HepG2 (cell line): ENCODE measurements at regions not wholly inside any gene's neighbourhood (a gene's known extent, or its start where the extent isn't known, plus 50 kb on each side); places are given as distances from the start of the nearest gene placed in this dataset.
A peak's percentile ranks its signal among the peaks of the same experiment; 100 is the strongest.

ENCODE experiments used
- ATAC-seq: fragments of 200-7000 bp; cut with Tn5 transposase; 3 replicates; pipeline ENCODE4 v1.9.1; 2020; ENCODE audit warnings: mild to moderate bottlenecking, moderate library complexity
- BruUV-seq: library from RNA; stranded (reverse); fragments of 400-500 nt; replicated peaks from 2 replicates; lab custom pipeline; 2021; lab: Mats Ljungman, UMichigan
- CTCF ChIA-PET: fragments of 300-600 bp; formaldehyde crosslinking; extraction: SDS; loops from one replicate; lab custom pipeline; 2021; ENCODE audit warnings: low total read pairs, inconsistent platforms, low intra/inter-chr PET ratio; lab: Yijun Ruan, JAX
- POLR2A ChIA-PET: fragments of 350-600 bp; sonication (Branson Sonifier 250); formaldehyde crosslinking; loops from one replicate; lab custom pipeline; 2020; ENCODE audit warnings: antibody characterized with exemption, inconsistent platforms; lab: Yijun Ruan, JAX
- DNase-seq: peaks from one replicate; pipeline ENCODE4 v3.0.0-alpha.2; 2015; ENCODE audit warnings: low spot score
- FAIRE-seq: peaks from 3 replicates; lab custom pipeline; 2011; peaks lifted over from hg19 to GRCh38; lab: Jason Lieb, UNC
- H2AFZ ChIP-seq: one replicate; pipeline ENCODE4 v1.6.1; 2011; ENCODE audit warnings: low read length, inconsistent platforms
- H3K27ac ChIP-seq: fragments of 300-600 bp; 3 replicates; pipeline ENCODE4 v1.8.0; 2011; ENCODE audit warnings: mixed run types, mild to moderate bottlenecking, mixed read lengths, low read length, inconsistent platforms; ENCODE audit not compliant: insufficient read depth; ENCODE audit errors: extremely low read length
- H3K27me3 ChIP-seq, 2 experiments: fragments of 200-600 bp in 1 of 2; 2 replicates in 1 of 2; 3 replicates in 1 of 2; pipeline versions ENCODE4 v1.6.0 to v1.8.0; 2011; ENCODE audit warnings: low read length in 2 of 2, mild to moderate bottlenecking in 2 of 2, moderate library complexity in 2 of 2, inconsistent platforms in 1 of 2; ENCODE audit not compliant: insufficient read depth in 2 of 2, control insufficient read depth in 1 of 2
- H3K36me3 ChIP-seq, 2 experiments: fragments of 200-600 bp in 1 of 2; replicated peaks in 1 of 2; 2 replicates in 1 of 2; 3 replicates in 1 of 2; pipeline versions ENCODE4 v1.5.1 to v1.8.0; 2011; ENCODE audit warnings: low read length in 2 of 2, inconsistent platforms in 1 of 2; ENCODE audit not compliant: insufficient read depth in 2 of 2, control insufficient read depth in 1 of 2
- H3K4me1 ChIP-seq: 2 replicates; pipeline ENCODE4 v1.5.1; 2012; ENCODE audit warnings: low read length, inconsistent platforms; ENCODE audit not compliant: insufficient read depth
- H3K4me2 ChIP-seq: 2 replicates; pipeline ENCODE4 v1.6.0; 2011; ENCODE audit warnings: low read depth, low read length, inconsistent platforms
- H3K4me3 ChIP-seq, 3 experiments: fragments of 200-600 bp in 1 of 3; sonication (generic), shearing (Covaris generic) in 1 of 3; replicated peaks in 1 of 3; 2 replicates each; pipeline ENCODE4 v1.5.1; 2011 to 2016; ENCODE audit warnings: low read length in 3 of 3, inconsistent platforms in 2 of 3, low read depth in 2 of 3, mild to moderate bottlenecking in 2 of 3, control low read depth in 1 of 3, mixed read lengths in 1 of 3; ENCODE audit not compliant: insufficient read depth in 1 of 3
- H3K79me2 ChIP-seq: one replicate; pipeline ENCODE4 v1.6.1; 2011; ENCODE audit warnings: low read length, inconsistent platforms; ENCODE audit not compliant: insufficient read depth
- H3K9ac ChIP-seq: 2 replicates; pipeline ENCODE4 v1.6.0; 2011; ENCODE audit warnings: mild to moderate bottlenecking, low read depth, low read length, inconsistent platforms; ENCODE audit not compliant: insufficient read depth
- H3K9me3 ChIP-seq: 2 replicates; pipeline ENCODE4 v1.5.1; 2012; ENCODE audit warnings: mild to moderate bottlenecking, low read length
- H4K20me1 ChIP-seq: 2 replicates; pipeline ENCODE4 v1.6.0; 2011; ENCODE audit warnings: inconsistent platforms, mild to moderate bottlenecking, low read length, moderate library complexity; ENCODE audit not compliant: insufficient read depth
- MAFF ChIP-seq: IDR thresholded peaks from 2 replicates; pipeline ENCODE4 v1.6.1; 2011; ENCODE audit warnings: low read depth, low read length, improper control_type of control experiment
- MAFK ChIP-seq, 2 experiments: IDR thresholded peaks in 1 of 2; conservative IDR thresholded peaks in 1 of 2; 2 replicates each; pipeline ENCODE4 v1.6.1; 2011; ENCODE audit warnings: improper control_type of control experiment in 2 of 2, low read length in 2 of 2
- WGBS: methylation state at CpG from one replicate; pipeline ENCODE4 v1.1.6; 2017; ENCODE audit warnings: low lambda C conversion rate; 5-methylcytosine and 5-hydroxymethylcytosine counted together
- in situ Hi-C: cut with HindIII; loops from 2 replicates; pipeline ENCODE4 v1.10.0; 2017; ENCODE audit warnings: low pct_unique_long_range_greater_than_20kb; ENCODE audit not compliant: extremely low pct_ligation_motif_present
- intact Hi-C: fragments of 100-400 bp; cut with micrococcal nuclease; formaldehyde crosslinking; loops from one replicate; pipeline ENCODE4 v1.10.0; 2022; ENCODE audit not compliant: unreplicated experiment
- TF ChIP-seq, protein P1 (sequence below): sonication (generic); formaldehyde crosslinking; IDR thresholded peaks from 2 replicates; pipeline ENCODE4 v1.5.0; 2020; ENCODE audit warnings: mild to moderate bottlenecking, missing genetic modification reagents, borderline replicate concordance
- TF ChIP-seq, protein P2 (sequence below): IDR thresholded peaks from 2 replicates; pipeline ENCODE4 v1.6.1; 2016

DNA sequence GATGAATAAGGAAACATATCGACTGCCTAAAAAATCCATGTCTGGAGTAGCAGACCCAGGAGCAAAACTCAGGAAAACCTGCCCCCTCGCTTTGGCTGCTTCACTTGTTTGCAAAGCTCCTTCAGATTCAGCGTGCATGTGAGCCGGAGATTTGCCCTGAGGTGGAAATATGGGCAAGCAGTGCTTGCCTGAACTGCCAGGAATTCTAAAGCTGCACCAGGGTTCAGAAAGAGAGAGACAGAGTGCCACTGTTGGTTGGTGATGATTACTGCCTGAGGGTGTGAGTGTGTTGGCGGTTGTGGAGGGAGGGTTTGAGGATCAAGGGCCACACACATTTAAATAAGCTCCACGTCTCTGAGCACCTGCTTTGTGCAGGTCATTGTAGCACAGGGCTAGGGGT, 139.6 kb upstream of the RGPD4 start (continued):
- TF ChIP-seq, protein P1, sequence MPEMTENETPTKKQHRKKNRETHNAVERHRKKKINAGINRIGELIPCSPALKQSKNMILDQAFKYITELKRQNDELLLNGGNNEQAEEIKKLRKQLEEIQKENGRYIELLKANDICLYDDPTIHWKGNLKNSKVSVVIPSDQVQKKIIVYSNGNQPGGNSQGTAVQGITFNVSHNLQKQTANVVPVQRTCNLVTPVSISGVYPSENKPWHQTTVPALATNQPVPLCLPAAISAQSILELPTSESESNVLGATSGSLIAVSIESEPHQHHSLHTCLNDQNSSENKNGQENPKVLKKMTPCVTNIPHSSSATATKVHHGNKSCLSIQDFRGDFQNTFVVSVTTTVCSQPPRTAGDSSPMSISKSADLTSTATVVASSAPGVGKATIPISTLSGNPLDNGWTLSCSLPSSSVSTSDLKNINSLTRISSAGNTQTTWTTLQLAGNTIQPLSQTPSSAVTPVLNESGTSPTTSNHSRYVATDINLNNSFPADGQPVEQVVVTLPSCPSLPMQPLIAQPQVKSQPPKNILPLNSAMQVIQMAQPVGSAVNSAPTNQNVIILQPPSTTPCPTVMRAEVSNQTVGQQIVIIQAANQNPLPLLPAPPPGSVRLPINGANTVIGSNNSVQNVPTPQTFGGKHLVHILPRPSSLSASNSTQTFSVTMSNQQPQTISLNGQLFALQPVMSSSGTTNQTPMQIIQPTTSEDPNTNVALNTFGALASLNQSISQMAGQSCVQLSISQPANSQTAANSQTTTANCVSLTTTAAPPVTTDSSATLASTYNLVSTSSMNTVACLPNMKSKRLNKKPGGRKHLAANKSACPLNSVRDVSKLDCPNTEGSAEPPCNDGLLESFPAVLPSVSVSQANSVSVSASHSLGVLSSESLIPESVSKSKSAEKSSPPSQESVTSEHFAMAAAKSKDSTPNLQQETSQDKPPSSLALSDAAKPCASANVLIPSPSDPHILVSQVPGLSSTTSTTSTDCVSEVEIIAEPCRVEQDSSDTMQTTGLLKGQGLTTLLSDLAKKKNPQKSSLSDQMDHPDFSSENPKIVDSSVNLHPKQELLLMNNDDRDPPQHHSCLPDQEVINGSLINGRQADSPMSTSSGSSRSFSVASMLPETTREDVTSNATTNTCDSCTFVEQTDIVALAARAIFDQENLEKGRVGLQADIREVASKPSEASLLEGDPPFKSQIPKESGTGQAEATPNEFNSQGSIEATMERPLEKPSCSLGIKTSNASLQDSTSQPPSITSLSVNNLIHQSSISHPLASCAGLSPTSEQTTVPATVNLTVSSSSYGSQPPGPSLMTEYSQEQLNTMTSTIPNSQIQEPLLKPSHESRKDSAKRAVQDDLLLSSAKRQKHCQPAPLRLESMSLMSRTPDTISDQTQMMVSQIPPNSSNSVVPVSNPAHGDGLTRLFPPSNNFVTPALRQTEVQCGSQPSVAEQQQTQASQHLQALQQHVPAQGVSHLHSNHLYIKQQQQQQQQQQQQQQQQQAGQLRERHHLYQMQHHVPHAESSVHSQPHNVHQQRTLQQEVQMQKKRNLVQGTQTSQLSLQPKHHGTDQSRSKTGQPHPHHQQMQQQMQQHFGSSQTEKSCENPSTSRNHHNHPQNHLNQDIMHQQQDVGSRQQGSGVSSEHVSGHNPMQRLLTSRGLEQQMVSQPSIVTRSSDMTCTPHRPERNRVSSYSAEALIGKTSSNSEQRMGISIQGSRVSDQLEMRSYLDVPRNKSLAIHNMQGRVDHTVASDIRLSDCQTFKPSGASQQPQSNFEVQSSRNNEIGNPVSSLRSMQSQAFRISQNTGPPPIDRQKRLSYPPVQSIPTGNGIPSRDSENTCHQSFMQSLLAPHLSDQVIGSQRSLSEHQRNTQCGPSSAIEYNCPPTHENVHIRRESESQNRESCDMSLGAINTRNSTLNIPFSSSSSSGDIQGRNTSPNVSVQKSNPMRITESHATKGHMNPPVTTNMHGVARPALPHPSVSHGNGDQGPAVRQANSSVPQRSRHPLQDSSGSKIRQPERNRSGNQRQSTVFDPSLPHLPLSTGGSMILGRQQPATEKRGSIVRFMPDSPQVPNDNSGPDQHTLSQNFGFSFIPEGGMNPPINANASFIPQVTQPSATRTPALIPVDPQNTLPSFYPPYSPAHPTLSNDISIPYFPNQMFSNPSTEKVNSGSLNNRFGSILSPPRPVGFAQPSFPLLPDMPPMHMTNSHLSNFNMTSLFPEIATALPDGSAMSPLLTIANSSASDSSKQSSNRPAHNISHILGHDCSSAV = no peak

DNA sequence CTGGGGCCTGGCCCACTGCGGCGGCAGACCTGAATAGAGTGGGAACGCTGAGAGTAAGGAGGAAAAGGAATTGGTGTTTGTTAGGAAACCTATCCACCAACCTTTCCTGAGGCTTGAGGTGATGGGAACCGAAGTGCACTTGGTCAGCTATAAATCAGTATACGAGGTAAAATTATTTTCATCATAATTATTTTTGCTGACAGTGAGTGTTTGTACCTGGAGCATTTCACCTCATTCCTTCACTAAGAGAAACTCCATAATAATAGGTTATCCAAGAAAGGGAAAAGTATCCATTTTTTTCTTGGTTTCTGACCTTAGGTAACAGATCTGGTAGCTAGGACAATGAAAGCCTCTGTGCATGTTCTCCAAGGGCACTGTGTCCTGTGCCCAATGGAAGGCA, 138.6 kb upstream of the RGPD4 start:
- WGBS = 46% methylated on average over 5 of the region's 5 CpGs
- CTCF ChIA-PET = no interaction called here

More for the DNA sequence above, 138.6 kb upstream of the RGPD4 start:
- no peaks in the 10 kb centered on the region for H3K36me3 ChIP-seq
- no peaks in the 10 kb centered on the region for H4K20me1 ChIP-seq
- no peak overlapping the region for H3K4me2 ChIP-seq
- H3K4me3 ChIP-seq = no peak overlapping the region
- no peaks in the 10 kb centered on the region for H3K9me3 ChIP-seq
- H2AFZ ChIP-seq = no peak overlapping the region
- DNase-seq = no peak
- intact Hi-C loops = loop anchor here (5.0 kb wide), 1 partner anchor 366 kb away; no protein-coding TSS in a partner anchor
- no peaks in the 10 kb centered on the region for H3K79me2 ChIP-seq
- no peak for ATAC-seq
- no peaks in the 10 kb centered on the region for H3K4me1 ChIP-seq
- in situ Hi-C loops = no loop called here
- no TSS peak for BruUV-seq
- no peak for FAIRE-seq
- H3K27ac ChIP-seq = no peak overlapping the region
- no peak overlapping the region for H3K9ac ChIP-seq
- POLR2A ChIA-PET = no interaction called here
- peak; percentile 74 to 87 for TF ChIP-seq MAFK (conservative IDR thresholded peaks at IDR 0.05 in 1 of 2, IDR thresholded peaks at IDR 0.05 in 1 of 2; ENCODE audit: low read length in 2 of 2)
- peak; percentile 76 for TF ChIP-seq MAFF
- TF ChIP-seq, protein P2, sequence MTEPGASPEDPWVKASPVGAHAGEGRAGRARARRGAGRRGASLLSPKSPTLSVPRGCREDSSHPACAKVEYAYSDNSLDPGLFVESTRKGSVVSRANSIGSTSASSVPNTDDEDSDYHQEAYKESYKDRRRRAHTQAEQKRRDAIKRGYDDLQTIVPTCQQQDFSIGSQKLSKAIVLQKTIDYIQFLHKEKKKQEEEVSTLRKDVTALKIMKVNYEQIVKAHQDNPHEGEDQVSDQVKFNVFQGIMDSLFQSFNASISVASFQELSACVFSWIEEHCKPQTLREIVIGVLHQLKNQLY (CRISPR knock-in tag) = no peak
- TF ChIP-seq, all 625 proteins: peak for 2
- H3K27me3 ChIP-seq = no peaks in the 10 kb centered on the region; a peak in 1 of 5 replicates
